Skin epidermis (tissue), 12 donors: ENCODE measurements at regions not wholly inside any gene's neighbourhood (a gene's known extent, or its start where the extent isn't known, plus 50 kb on each side); places are given as distances from the start of the nearest gene placed in this dataset.

Source experiments
- H3K27ac ChIP-seq, 21 experiments: fragments of 200-600 bp; sonication (generic) in 11 of 21; one replicate each; pipeline ENCODE4 v1.5.0; 2020; ENCODE audit warnings: mild to moderate bottlenecking in 3 of 21, inconsistent platforms in 2 of 21, moderate library complexity in 2 of 21
- H3K4me3 ChIP-seq, 7 experiments: fragments of 200-600 bp; sonication (generic) in 2 of 7; one replicate each; pipeline ENCODE4 v1.5.0; 2020; ENCODE audit warnings: inconsistent platforms in 2 of 7, mild to moderate bottlenecking in 2 of 7, moderate library complexity in 1 of 7

DNA sequence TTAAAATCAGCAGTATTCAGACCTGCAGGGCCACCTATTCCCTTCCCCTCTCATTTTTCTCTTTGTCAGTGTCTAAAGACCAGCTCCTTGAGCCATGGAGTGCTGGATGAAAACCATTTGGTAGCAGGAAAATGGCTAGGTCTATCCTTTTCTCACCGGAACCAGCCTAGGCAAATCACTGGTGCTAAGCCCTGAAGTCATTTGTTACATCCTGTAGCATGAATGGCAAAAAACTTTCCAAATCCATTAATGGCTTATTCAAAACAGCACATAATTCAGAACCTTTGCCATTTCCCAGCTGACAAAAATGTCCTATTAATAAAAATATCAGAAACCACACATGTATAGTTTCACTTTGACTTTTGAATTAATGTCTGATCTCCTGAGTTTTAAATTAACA lies 209.5 kb upstream of the E2F8 start:
- Histone ChIP-seq H3K4me3 (no peak overlapping the region), H3K27ac (no peak overlapping the region)

- Histone ChIP-seq H3K4me3 (no peak overlapping the region), H3K27ac (no peak overlapping the region)
Observed at GRCh38 chr11:19448651-19449050, 207.9 kb upstream of the E2F8 start.

DNA sequence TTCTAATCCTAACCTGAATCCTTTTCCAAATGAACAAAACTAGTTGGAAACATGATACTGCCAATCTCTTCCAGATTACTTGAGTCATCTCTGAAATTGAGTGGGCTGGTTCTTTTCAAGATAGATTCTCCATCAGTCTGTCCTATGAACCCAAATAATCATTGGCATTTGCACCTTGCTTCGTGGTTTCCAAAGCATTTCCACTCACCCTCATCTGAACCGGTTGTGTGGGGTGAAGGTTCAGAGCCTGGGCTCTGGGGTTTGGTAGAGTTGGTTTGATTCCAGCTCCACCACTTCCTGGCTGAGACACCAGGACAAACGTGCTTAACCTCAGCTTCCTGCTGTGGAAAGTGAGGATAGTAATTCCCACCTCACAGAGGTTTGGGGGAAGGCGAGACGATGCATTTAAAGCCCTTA lies 206.4 kb upstream of the E2F8 start:
- no peak overlapping the region for H3K4me3 ChIP-seq
- no peak overlapping the region for H3K27ac ChIP-seq

DNA sequence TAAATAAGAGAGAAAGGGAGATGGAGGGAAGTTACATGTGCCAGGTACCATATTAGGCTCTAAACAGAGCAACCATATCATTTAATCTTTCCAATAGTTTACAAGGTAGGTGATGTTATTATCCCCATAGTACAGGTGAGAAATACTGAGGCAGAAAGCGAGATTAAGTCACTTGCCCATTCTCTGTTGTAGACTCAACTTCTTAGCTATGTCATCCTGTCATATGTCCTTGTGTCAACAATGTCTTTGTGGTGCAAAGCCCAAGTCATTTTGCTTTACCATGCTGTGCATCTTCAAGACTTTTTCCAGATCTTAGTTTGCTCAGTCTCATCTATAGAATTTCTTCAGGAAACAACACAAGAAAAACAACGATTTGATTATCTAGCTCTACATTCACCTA lies 205.0 kb upstream of the E2F8 start:
- no peak overlapping the region for H3K4me3 ChIP-seq
- no peak overlapping the region for H3K27ac ChIP-seq

DNA sequence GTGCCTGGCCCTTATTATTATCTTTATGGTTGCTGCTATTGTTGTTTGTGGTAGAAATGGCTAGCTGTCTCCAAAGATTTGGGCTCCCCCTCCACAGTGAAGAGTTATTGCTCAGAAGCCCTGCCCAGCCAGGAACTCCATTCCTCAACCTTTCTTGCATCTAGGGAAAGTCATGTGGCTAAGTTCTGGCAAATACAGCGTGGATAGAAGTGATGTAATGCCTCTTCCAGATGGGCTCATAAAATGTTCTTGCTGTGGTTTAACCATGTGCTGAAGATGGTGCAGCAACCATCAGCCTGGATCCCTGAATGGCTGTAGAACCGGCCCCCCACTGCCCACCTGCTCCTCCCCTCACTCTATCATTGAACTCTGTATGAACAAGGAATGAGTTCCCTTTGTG lies 203.5 kb upstream of the E2F8 start:
- no peak overlapping the region for H3K27ac ChIP-seq

GRCh38 chr11:19442554-19442910 lies 201.8 kb upstream of the E2F8 start:
- H3K27ac ChIP-seq = no peak overlapping the region
- H3K4me3 ChIP-seq = no peak overlapping the region

More for the DNA sequence above, 203.5 kb upstream of the E2F8 start:
- H3K4me3 ChIP-seq = no peak overlapping the region

DNA sequence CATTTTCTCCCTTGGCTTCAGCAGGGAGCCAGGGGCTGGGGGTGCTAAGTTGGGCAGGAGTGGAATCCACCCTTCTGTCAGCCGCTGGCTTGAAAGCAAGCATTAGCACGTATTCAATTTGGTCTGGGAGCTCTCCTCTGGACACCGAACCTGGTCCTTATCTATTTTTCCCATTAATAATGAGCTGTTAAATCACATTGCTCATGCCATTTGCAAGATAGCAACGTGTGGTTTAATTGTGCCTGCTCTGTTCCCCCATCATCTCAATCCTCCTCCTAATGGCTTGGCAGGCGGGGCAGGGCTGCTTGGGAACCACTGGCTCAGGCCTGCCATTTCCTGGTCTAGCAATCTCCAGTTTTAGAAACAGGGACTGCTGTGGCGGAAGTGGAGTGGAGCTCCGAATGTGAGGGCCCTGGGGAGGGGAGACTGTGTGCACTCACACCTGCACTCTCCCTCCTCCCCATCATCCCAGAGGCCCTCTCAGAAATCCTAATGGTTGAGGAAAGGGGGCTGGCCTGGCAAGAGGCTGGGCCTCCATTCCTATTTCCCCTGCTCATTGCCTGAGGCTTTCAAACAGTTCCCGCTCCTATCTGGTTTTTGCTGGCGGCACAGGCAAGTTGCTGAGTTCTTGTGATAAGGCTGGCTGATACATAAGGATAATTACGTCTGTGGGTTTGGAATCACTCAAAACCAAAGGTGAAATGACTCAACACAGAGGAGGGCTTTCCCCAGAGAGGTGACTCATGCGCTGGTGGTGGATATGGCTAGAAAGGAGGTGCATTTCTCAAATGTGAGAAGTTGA lies 201.2 kb upstream of the E2F8 start:
- Histone ChIP-seq H3K27ac (no peak overlapping the region), H3K4me3 (no peak overlapping the region)

GRCh38 chr11:19441288-19441687 lies 200.5 kb upstream of the E2F8 start:
- H3K27ac ChIP-seq = no peak overlapping the region
- H3K4me3 ChIP-seq = no peak overlapping the region

DNA sequence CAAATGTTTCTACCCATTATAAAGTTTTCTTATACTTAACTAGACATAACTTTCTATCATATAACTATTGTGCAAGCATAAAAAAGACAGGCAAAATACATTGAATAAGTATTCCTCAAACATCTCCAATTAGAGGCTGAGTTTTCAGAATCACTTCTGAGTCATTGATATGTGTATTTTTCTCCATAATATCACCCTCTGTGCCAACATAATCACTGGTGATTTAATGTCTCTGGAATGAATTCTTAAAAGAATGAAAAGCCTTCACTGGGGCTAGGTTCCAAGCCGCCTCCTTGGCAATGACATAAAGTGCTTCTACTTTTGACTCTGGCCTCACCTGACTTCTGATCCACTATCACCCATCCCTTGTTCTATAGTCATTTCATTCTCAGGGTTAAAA lies 197.0 kb upstream of the E2F8 start:
- Histone ChIP-seq H3K27ac (no peak overlapping the region), H3K4me3 (no peak overlapping the region)

DNA sequence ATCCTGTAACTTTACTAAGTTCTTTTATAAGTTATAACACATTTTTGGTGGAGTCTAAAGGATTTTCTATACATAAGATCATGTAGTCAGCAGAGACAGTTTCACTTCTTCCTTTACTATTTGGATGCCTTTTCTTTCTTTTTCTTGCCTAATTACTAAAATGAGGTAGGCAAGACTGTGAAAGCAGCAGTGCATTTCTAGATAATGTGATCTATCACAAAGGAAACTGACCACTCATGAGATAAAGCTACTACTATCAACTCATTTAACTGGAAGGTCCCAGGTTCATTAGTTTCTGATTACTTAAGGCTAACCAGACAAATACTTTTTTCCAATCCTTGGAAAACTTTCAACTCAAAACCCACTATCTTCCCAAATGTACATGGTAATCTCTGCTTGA lies 196.2 kb upstream of the E2F8 start:
- no peak overlapping the region for H3K4me3 ChIP-seq
- H3K27ac ChIP-seq = no peak overlapping the region

DNA sequence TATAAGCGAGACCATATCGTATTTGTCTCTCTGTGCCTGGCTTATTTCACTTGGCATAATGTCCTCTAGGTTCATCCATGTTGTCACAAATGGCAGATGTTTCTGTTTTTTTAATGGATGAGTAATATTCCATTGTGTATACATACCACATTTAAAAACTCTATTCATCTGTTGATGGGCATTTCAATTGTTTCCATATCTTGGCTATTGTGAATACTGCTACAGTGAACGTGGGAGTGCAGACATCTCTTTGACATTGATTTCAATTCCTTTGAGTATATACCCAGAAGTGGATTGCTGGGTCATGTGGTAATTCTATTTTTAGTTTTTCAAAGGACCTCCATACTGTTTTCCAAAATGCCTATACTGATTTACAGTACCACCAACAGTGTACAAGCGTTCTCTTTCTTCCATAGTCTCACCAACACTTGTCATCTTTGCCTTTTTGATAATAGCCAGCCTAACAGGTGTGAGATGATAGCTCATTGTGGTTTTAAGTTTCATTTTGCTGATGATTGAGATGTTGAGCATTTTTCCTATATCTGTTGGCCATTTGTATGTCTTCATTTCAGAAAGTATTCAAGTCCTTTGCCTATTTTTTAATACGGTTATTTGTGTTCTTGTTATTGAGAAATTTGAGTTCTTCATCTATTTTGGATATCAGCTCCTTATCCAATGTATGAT lies 194.7 kb upstream of the E2F8 start:
- Histone ChIP-seq H3K4me3 (no peak overlapping the region), H3K27ac (no peak overlapping the region)

DNA sequence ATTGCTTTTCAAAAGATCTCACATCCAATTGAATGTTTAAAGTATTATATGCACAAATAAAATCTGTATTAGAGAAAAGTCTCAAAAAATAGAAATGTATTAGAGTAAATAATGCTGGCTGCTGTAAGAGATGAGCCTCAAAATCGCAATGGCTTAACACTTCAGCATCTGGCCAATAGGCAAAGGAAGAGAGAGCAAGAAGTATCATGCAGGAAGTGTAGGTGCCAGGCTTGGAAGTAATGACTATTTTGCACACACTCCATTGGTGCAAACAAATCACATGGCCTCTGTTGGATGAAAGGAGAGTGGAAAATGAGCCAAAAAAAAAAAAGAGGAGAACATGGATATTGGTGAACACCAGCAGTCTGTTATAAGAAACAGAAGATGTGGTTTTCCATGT lies 193.0 kb upstream of the E2F8 start:
- Histone ChIP-seq H3K27ac (no peak overlapping the region), H3K4me3 (no peak overlapping the region)

DNA sequence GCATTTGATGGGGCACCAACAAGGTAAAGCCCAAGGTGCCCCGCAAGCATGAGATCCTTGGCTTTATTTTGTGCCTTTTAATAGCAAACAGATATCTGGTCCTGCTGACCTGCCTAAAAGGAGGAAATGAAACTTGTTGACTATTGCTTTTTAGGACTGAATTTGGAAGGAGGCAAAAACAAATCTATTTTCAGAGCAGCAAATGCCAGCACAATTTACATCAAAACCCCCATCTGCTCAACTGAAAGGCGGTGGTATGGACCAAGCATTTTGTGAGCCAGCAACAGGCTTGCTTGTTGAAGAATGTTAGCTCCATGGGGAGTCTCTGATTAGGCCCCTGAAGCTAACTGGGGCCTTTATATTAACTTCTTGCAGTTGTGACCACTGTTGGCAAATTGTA lies 192.6 kb upstream of the E2F8 start:
- Histone ChIP-seq H3K27ac (peak overlapping the region in 1 of 21 experiments; percentile 21), H3K4me3 (no peak overlapping the region)

- Histone ChIP-seq H3K27ac (peak overlapping the region in 4 of 21 experiments; percentile 2 to 57 (median 18)), H3K4me3 (no peak overlapping the region)
Observed at GRCh38 chr11:19432370-19433061, 191.8 kb upstream of the E2F8 start.

- Histone ChIP-seq H3K27ac (no peak overlapping the region), H3K4me3 (no peak overlapping the region)
Observed at GRCh38 chr11:19430754-19431398, 190.1 kb upstream of the E2F8 start.

GRCh38 chr11:19430346-19430745 lies 189.6 kb upstream of the E2F8 start:
- Histone ChIP-seq H3K27ac (no peak overlapping the region), H3K4me3 (no peak overlapping the region)

DNA sequence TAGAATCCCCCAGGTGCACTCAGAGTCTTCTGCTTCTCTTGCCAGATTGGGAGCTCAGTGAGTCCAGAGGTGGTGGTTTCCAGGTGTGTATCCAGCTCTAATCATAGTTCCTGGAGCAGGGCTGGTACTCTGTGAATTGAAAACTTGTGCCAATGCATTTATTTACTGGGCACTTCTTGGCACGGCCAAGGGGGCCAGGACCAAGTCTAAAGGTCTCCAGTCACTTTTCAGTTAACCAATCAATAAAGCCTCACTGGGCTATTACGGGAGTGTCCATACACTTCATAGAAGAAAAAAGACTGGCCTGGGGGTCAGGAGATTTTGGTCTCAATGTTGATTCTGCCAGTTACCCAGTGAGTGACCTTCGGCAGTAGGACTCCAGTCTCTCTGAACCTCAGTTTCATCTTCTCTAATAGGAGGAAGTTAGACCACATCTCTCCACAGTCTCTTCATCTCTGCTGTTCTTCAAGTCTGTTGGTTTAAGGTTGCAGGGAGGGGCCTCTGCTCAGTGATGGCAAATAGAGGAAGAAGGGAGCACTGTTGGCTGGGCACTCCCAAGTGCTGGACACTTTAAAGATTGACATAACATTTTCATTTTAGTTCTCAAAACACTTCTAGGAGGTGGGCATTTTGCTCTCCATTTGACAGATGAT lies 188.5 kb upstream of the E2F8 start:
- no peak overlapping the region for H3K4me3 ChIP-seq
- H3K27ac ChIP-seq = no peak overlapping the region

DNA sequence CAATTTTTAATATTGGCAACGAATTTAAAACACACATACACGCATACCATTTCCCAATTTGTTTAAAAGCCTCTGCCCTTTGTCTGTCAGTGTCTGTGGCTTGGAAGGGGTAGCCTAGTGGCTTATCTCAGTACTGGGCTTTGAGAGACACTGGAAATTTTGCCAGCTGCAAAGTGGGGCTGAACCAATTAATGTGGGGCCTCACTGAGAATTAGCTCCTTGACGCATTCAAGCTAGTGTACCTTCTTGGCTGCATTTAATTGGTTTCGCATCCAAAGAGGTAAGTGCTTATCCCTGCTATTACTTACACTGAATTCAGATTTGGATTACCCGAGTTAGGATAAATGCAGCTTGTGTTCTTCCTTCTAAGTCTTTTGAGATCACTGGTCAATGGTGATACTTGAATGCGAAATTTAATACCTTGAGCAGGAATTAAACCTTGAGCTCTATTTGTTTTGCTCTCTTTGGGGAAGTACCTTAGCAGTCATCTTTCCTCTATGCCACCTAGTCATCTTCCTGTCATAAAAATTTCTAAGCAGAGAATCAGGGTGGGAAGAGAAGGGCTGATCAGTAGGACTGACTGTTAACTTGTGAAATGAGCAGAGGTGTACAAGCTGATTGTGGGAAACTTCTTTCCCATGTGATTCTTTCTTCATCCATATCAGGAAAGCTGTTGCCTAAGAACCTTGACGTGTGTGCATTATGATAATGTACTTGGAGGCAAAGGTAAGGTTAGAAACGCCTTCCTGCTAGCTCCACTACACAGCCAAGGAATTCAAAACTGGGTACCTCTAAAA lies 187.7 kb upstream of the E2F8 start:
- Histone ChIP-seq H3K27ac (no peak overlapping the region), H3K4me3 (no peak overlapping the region)

- H3K4me3 ChIP-seq = no peak overlapping the region
- H3K27ac ChIP-seq = no peak overlapping the region
Observed at GRCh38 chr11:19426756-19427403, 186.1 kb upstream of the E2F8 start.
